ENCODE measurements at regions not wholly inside any gene's neighbourhood (a gene's known extent, or its start where the extent isn't known, plus 50 kb on each side); places are given as distances from the start of the nearest gene placed in this dataset.
"Not testable (repeated sequence)": the region's sequence is repeated elsewhere in the genome, so short reads cannot be mapped to it uniquely, and the experiment has no call there.

- no peak for DNase-seq
These were observed 86.6 kb downstream of the C5orf15 start for GRCh38 chr5:133881576-133882388.

GRCh38 chr5:133878236-133878555, 90.2 kb downstream of the C5orf15 start:
- DNase-seq = no peak

- DNase-seq = no peak
These were observed 90.8 kb downstream of the C5orf15 start for GRCh38 chr5:133877351-133878235.

- DNase-seq = no peak
These were observed 92.2 kb downstream of the C5orf15 start for GRCh38 chr5:133876266-133876665.

GRCh38 chr5:133875179-133875578, 93.2 kb downstream of the C5orf15 start:
- DNase-seq = no peak

- DNase-seq = no peak
These were observed 95.0 kb downstream of the C5orf15 start for GRCh38 chr5:133873449-133873848.

GRCh38 chr5:133870661-133871060, 97.8 kb downstream of the C5orf15 start:
- DNase-seq = no peak

GRCh38 chr5:133869519-133870335, 98.7 kb downstream of the C5orf15 start:
- no peak for DNase-seq

GRCh38 chr5:133868946-133869518, 99.4 kb downstream of the C5orf15 start:
- peak; percentile 86 for DNase-seq

GRCh38 chr5:133867851-133868545, 100.4 kb downstream of the C5orf15 start:
- no peak for DNase-seq

GRCh38 chr5:133867341-133867740, 101.1 kb downstream of the C5orf15 start:
- DNase-seq = no peak

GRCh38 chr5:133866903-133867245, 101.6 kb downstream of the C5orf15 start:
- DNase-seq = no peak

- DNase-seq = no peak
These were observed 102.1 kb downstream of the C5orf15 start for GRCh38 chr5:133866160-133866902.

- DNase-seq = no peak
These were observed 103.3 kb downstream of the C5orf15 start for GRCh38 chr5:133865113-133865512.

- no peak for DNase-seq
These were observed 103.7 kb downstream of the C5orf15 start for GRCh38 chr5:133864711-133865110.

GRCh38 chr5:133863857-133864585, 104.4 kb downstream of the C5orf15 start:
- no peak for DNase-seq

- no peak for DNase-seq
These were observed 107.2 kb downstream of the C5orf15 start for GRCh38 chr5:133861161-133861737.

GRCh38 chr5:133859073-133859472, 109.4 kb downstream of the C5orf15 start:
- no peak for DNase-seq

- not testable (repeated sequence) for DNase-seq
These were observed 110.7 kb downstream of the C5orf15 start for GRCh38 chr5:133857595-133858313.

- no peak for DNase-seq
These were observed 113.9 kb downstream of the C5orf15 start for GRCh38 chr5:133854554-133854953.

All from OCI-M1 (cell line).